ENCODE measurements at regions not wholly inside any gene's neighbourhood (a gene's known extent, or its start where the extent isn't known, plus 50 kb on each side); places are given as distances from the start of the nearest gene placed in this dataset.

- TF ChIP-seq ZNF532 (CRISPR knock-in tag; IDR thresholded peaks at IDR 0.05; ENCODE audit: borderline replicate concordance), result no peak
- TF ChIP-seq JUN (CRISPR knock-in tag; IDR thresholded peaks at IDR 0.05), result no peak
- TF ChIP-seq FOXP1 (CRISPR knock-in tag; IDR thresholded peaks at IDR 0.05; ENCODE audit: borderline replicate concordance), result no peak
- no peak for TF ChIP-seq ZNF219 (CRISPR knock-in tag; IDR thresholded peaks at IDR 0.05; ENCODE audit: borderline replicate concordance)
- TF ChIP-seq ZNF232 (CRISPR knock-in tag; IDR thresholded peaks at IDR 0.05), result no peak
- TF ChIP-seq ATF3 (CRISPR knock-in tag; conservative IDR thresholded peaks at IDR 0.05), result no peak
- no peak for TF ChIP-seq ATF6 (CRISPR knock-in tag; IDR thresholded peaks at IDR 0.05)
- TF ChIP-seq CTCF (IDR thresholded peaks at IDR 0.05), result no peak
These were observed 228.1 kb upstream of the STEAP1 start (continued) for GRCh38 chr7:89926194-89926593.

- no peak overlapping the region for H3K4me3 Mint-ChIP-seq
- H3K4me1 Mint-ChIP-seq, result no peaks in the 10 kb centered on the region
- ChIA-PET POLR2A (no interaction called here), CTCF (no interaction called here)
- peaks cover 5% of the 10 kb centered on the region; the same call in 1 of the 2 replicates for H3K9me3 Mint-ChIP-seq
- no peak for ATAC-seq
- DNase-seq (ENCODE audit: low spot score), result no peak
- no peak overlapping the region for H3K27ac Mint-ChIP-seq
- H3K36me3 Mint-ChIP-seq, result peaks cover 4% of the 10 kb centered on the region; the same call in 1 of the 2 replicates
- no peaks in the 10 kb centered on the region for H3K27me3 Mint-ChIP-seq (ENCODE audit: low read depth)
- TF ChIP-seq ERG (CRISPR knock-in tag; IDR thresholded peaks at IDR 0.05), result no peak
- no peak for TF ChIP-seq CTCF (IDR thresholded peaks at IDR 0.05)
- no peak for TF ChIP-seq JUN (CRISPR knock-in tag; IDR thresholded peaks at IDR 0.05)
- TF ChIP-seq ZNF396 (CRISPR knock-in tag; IDR thresholded peaks at IDR 0.05; ENCODE audit: borderline replicate concordance), result no peak
- no peak for TF ChIP-seq NR1H2 (CRISPR knock-in tag; IDR thresholded peaks at IDR 0.05)
- TF ChIP-seq AFF4 (CRISPR knock-in tag; IDR thresholded peaks at IDR 0.05; ENCODE audit: borderline replicate concordance), result no peak
- TF ChIP-seq TCF7 (CRISPR knock-in tag; IDR thresholded peaks at IDR 0.05; ENCODE audit: low read depth), result no peak
- TF ChIP-seq ATF6 (CRISPR knock-in tag; IDR thresholded peaks at IDR 0.05), result no peak
- no peak for TF ChIP-seq NFATC4 (CRISPR knock-in tag; IDR thresholded peaks at IDR 0.05)
- no peak for TF ChIP-seq SOX15 (CRISPR knock-in tag; IDR thresholded peaks at IDR 0.05)
- no peak for TF ChIP-seq E2F1 (CRISPR knock-in tag; IDR thresholded peaks at IDR 0.05)
These were observed 227.6 kb upstream of the STEAP1 start for GRCh38 chr7:89926701-89927100.

Data from WTC11 (cell line).